Transverse colon (tissue), 4 donors: ENCODE measurements at regions not wholly inside any gene's neighbourhood (a gene's known extent, or its start where the extent isn't known, plus 50 kb on each side); places are given as distances from the start of the nearest gene placed in this dataset.

ENCODE experiments used
- CTCF ChIP-seq, 5 experiments: fragments of 200-600 bp in 3 of 5; fragments of 450-650 bp in 2 of 5; sonication (generic) in 3 of 5; IDR thresholded peaks; 1 replicate in 2 of 5; 2 replicates in 3 of 5; pipeline ENCODE4 v1.5.1; 2016 to 2017; ENCODE audit warnings: antibody characterized with exemption in 5 of 5, inconsistent platforms in 3 of 5, mild to moderate bottlenecking in 2 of 5, moderate library complexity in 1 of 5
- EP300 ChIP-seq: sonication (generic); formaldehyde crosslinking; IDR thresholded peaks from one replicate; pipeline ENCODE4 v1.6.1; 2017; ENCODE audit warnings: antibody characterized with exemption, low read depth
- POLR2A ChIP-seq: fragments of 450-650 bp; IDR thresholded peaks from one replicate; pipeline ENCODE4 v1.6.1; 2016; ENCODE audit warnings: antibody characterized with exemption, mild to moderate bottlenecking, moderate library complexity
- POLR2AphosphoS5 ChIP-seq, 3 donors: sonication (generic); formaldehyde crosslinking; IDR thresholded peaks; one replicate each; pipeline ENCODE4 v1.6.1; 2016; ENCODE audit warnings: antibody characterized with exemption in 3 of 3

DNA sequence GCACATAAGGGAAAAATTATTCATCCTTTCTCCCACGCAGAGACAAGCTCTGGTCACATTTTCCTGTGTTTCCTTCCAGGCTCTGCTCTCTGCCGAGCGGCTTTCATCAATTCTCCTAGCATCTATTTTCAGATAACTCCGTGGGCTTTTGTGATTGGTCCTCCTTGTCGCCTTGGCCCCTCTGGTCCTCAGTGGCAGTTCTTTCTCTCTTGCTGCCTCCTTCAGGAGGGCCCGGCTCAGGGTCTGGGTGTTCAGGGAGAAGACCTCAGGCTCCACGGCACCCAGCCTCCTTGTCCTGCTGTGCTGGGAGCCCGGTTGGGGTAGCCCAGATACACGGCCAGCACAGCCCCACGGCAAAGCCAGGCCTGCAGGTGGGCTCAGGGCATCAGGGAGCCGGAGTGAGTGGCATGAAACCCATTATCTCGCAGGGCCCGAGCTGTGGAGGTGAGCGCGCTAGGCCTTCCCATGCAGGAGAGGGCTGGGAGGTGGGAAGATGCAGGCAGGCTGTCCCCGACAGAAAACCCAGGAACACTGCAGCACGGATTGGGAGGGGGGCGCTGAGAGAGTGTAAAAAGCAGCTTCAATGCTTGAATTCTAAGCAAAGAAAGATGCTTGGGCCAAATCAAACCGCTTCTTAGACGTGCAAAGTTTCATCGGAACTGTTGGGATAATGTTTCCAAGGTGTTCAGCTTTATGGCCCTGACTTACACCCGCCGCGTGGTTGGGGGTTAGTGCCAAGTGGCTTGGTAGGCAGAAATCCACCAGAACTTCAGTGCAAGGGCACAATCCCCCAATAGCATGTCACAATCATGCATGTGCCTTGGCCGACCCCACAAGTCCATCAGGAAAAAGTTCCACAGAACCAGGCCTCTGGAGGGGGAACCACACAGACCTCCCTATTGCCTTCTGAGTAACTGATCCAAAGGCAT is 81.9 kb upstream of the WNT7B start:
- TF ChIP-seq CTCF (IDR thresholded peaks at IDR 0.05) (no peak), EP300 (no peak), POLR2AphosphoS5 (IDR thresholded peaks at IDR 0.05) (no peak), POLR2A (no peak)
